A673 (cell line): ENCODE measurements at regions not wholly inside any gene's neighbourhood (a gene's known extent, or its start where the extent isn't known, plus 50 kb on each side); places are given as distances from the start of the nearest gene placed in this dataset.

ENCODE experiments used
- BruUV-seq: library from RNA; stranded (reverse); fragments of 400-500 nt; replicated peaks from 2 replicates; lab custom pipeline; 2021; lab: Mats Ljungman, UMichigan
- CTCF ChIA-PET: fragments of 300-600 bp; sonication (Branson Sonifier 250); formaldehyde crosslinking; loops from one replicate; lab custom pipeline; 2022; ENCODE audit warnings: antibody characterized with exemption; lab: Charles Lee
- POLR2A ChIA-PET: fragments of 300-600 bp; sonication (Branson Sonifier 250); formaldehyde crosslinking; loops from one replicate; lab custom pipeline; 2022; ENCODE audit warnings: antibody characterized with exemption; ENCODE audit not compliant: low non-redundant PET; lab: Charles Lee
- DNase-seq: peaks from one replicate; pipeline ENCODE4 v3.0.0-alpha.2; 2015; ENCODE audit warnings: low spot score
- H3K27ac ChIP-seq: fragments of 200-600 bp; sonication (generic); 2 replicates; pipeline ENCODE4 v1.5.1; 2016; ENCODE audit warnings: mixed run types, low read depth, mild to moderate bottlenecking, mixed read lengths, antibody characterized with exemption, low read length; ENCODE audit not compliant: poor library complexity, severe bottlenecking
- H3K27me3 ChIP-seq: fragments of 200-600 bp; sonication (generic); replicated peaks from 2 replicates; pipeline ENCODE4 v1.6.1; 2017; ENCODE audit warnings: mixed run types, low read depth, mild to moderate bottlenecking, mixed read lengths, antibody characterized with exemption, low read length; ENCODE audit not compliant: insufficient read depth, poor library complexity
- H3K36me3 ChIP-seq: fragments of 200-600 bp; sonication (generic); 2 replicates; pipeline ENCODE4 v1.6.1; 2016; ENCODE audit warnings: mixed run types, mild to moderate bottlenecking, mixed read lengths, antibody characterized with exemption, low read length; ENCODE audit not compliant: insufficient read depth, poor library complexity, severe bottlenecking
- H3K4me1 ChIP-seq: fragments of 200-600 bp; sonication (generic); 2 replicates; pipeline ENCODE4 v1.6.1; 2017; ENCODE audit warnings: mixed run types, mild to moderate bottlenecking, mixed read lengths, antibody characterized with exemption, low read length; ENCODE audit not compliant: insufficient read depth, poor library complexity, severe bottlenecking
- H3K4me3 ChIP-seq: fragments of 200-600 bp; sonication (generic); 2 replicates; pipeline ENCODE4 v1.5.1; 2016; ENCODE audit warnings: low read depth, mixed run types, mild to moderate bottlenecking, mixed read lengths, low read length; ENCODE audit not compliant: poor library complexity, severe bottlenecking
- H3K9me3 ChIP-seq: fragments of 200-600 bp; sonication (generic); 2 replicates; pipeline ENCODE4 v1.6.1; 2016; ENCODE audit warnings: mixed run types, low read depth, mild to moderate bottlenecking, mixed read lengths, antibody characterized with exemption, low read length; ENCODE audit not compliant: poor library complexity, severe bottlenecking
- CTCF ChIP-seq: fragments of 300-800, 200-600 bp; sonication (generic); conservative IDR thresholded peaks from 2 replicates; pipeline ENCODE4 v1.5.1; 2017; ENCODE audit warnings: low read depth, mild to moderate bottlenecking, antibody characterized with exemption, low read length, moderate library complexity, mixed read lengths
- EZH2 ChIP-seq: fragments of 200-600 bp; sonication (generic); IDR thresholded peaks from 2 replicates; pipeline ENCODE4 v1.6.1; 2017; ENCODE audit warnings: borderline replicate concordance, low read depth, mild to moderate bottlenecking, mixed read lengths, antibody characterized with exemption, low read length; ENCODE audit not compliant: poor library complexity, severe bottlenecking
- intact Hi-C: fragments of 100-400 bp; cut with micrococcal nuclease; formaldehyde crosslinking; loops from one replicate; pipeline ENCODE4 v1.10.0; 2022; ENCODE audit not compliant: unreplicated experiment

DNA sequence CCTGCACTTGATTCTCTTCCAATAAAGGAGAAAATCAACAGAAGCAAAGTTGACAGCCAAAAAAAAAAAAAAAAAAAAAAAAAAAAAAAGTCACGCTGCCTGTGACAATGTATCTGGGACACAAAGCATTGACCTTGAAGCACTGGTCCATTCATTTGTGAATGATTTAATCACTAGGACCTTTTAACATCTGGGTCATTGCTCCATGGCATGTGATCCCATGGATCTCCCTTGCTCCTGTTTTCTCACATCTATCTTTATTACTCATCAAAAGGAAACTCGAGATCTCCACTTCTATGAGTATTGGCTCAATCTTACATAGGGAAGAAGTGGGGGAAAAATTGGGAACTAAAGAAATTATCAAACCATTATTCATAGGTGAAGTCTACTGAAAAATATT is 89.6 kb upstream of the SMIM30 start:
- Histone ChIP-seq H3K4me3 (no peak overlapping the region), H3K27ac (no peak overlapping the region), H3K27me3 (no peaks in the 10 kb centered on the region), H3K36me3 (no peaks in the 10 kb centered on the region), H3K4me1 (no peaks in the 10 kb centered on the region), H3K9me3 (no peaks in the 10 kb centered on the region)
- intact Hi-C loops = no loop called here
- POLR2A ChIA-PET = no interaction called here
- no TSS peak for BruUV-seq
- CTCF ChIA-PET = no interaction called here
- no peak for DNase-seq
- TF ChIP-seq EZH2 = no peak
- TF ChIP-seq CTCF = no peak

- BruUV-seq = no TSS peak
- Histone ChIP-seq H3K9me3 (no peaks in the 10 kb centered on the region), H3K27ac (no peak overlapping the region), H3K4me1 (no peaks in the 10 kb centered on the region), H3K27me3 (no peaks in the 10 kb centered on the region), H3K4me3 (no peak overlapping the region), H3K36me3 (no peaks in the 10 kb centered on the region)
- no peak for TF ChIP-seq CTCF
- TF ChIP-seq EZH2 = no peak
- ChIA-PET CTCF (no interaction called here), POLR2A (no interaction called here)
- no peak for DNase-seq
- intact Hi-C loops = no loop called here
Observed at GRCh38 chr7:113207441-113207840, 89.1 kb upstream of the SMIM30 start.

DNA sequence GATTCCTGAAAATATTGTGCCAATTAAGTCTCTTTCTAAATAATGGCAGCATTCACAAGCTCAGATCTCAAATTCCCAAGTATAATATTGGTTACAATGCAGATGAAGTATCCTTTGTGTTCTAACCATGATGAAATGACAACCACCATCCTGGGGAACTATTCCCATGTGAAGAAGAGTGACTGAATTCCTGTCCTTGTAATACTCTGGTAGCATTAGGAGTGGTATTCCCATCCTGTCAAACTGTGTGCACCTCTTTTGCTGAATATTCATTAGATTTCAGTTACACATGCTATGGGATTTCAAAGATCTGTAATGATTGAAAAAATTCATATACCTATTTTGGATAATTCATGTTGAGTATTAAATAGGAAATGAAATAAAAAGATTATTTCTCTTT is 86.1 kb upstream of the SMIM30 start:
- Histone ChIP-seq H3K4me1 (no peaks in the 10 kb centered on the region), H3K9me3 (no peaks in the 10 kb centered on the region), H3K4me3 (no peak overlapping the region), H3K36me3 (no peaks in the 10 kb centered on the region), H3K27me3 (no peaks in the 10 kb centered on the region), H3K27ac (no peak overlapping the region)
- TF ChIP-seq EZH2 = no peak
- TF ChIP-seq CTCF = no peak
- intact Hi-C loops = no loop called here
- no TSS peak for BruUV-seq
- ChIA-PET CTCF (no interaction called here), POLR2A (no interaction called here)
- no peak for DNase-seq
